Esophagus muscularis mucosa (tissue), 4 donors: ENCODE measurements at regions not wholly inside any gene's neighbourhood (a gene's known extent, or its start where the extent isn't known, plus 50 kb on each side); places are given as distances from the start of the nearest gene placed in this dataset.

Experiments
- DNase-seq: peaks from one replicate; pipeline ENCODE4 v3.0.0-alpha.2; 2017; ENCODE audit errors: extremely low spot score
- H3K27ac ChIP-seq, 4 donors: fragments of 200-600 bp; sonication (generic); replicated peaks in 1 of 4; 1 replicate in 3 of 4; 2 replicates in 1 of 4; pipeline ENCODE4 v1.5.1; 2016 to 2019; ENCODE audit warnings: mild to moderate bottlenecking in 1 of 4
- H3K27me3 ChIP-seq, 4 donors: fragments of 200-600 bp; sonication (generic); one replicate each; pipeline versions ENCODE4 v1.5.1 to v1.6.0; 2016 to 2019
- H3K36me3 ChIP-seq, 4 donors: fragments of 200-600 bp; sonication (generic); one replicate each; pipeline ENCODE4 v1.5.1; 2016 to 2019
- H3K4me1 ChIP-seq, 4 donors: fragments of 200-600 bp; sonication (generic); one replicate each; pipeline ENCODE4 v1.5.1; 2016 to 2019
- H3K4me3 ChIP-seq, 4 donors: fragments of 200-600 bp; sonication (generic); 1 replicate in 2 of 4; 2 replicates in 2 of 4; pipeline ENCODE4 v1.5.1; 2016 to 2019; ENCODE audit warnings: mild to moderate bottlenecking in 4 of 4, moderate library complexity in 1 of 4
- H3K9me3 ChIP-seq, 4 donors: fragments of 200-600 bp; sonication (generic); 1 replicate in 3 of 4; 2 replicates in 1 of 4; pipeline ENCODE4 v1.5.1; 2016 to 2019
- CTCF ChIP-seq, 3 experiments: fragments of 200-600 bp in 2 of 3; fragments of 450-650 bp in 1 of 3; sonication (generic) in 2 of 3; IDR thresholded peaks; one replicate each; pipeline ENCODE4 v1.5.1; 2017 to 2019; ENCODE audit warnings: antibody characterized with exemption in 3 of 3, mild to moderate bottlenecking in 2 of 3, moderate library complexity in 1 of 3
- EP300 ChIP-seq: sonication (generic); formaldehyde crosslinking; IDR thresholded peaks from one replicate; pipeline ENCODE4 v1.6.1; 2017; ENCODE audit warnings: antibody characterized with exemption
- POLR2A ChIP-seq: fragments of 450-650 bp; IDR thresholded peaks from one replicate; pipeline ENCODE4 v1.6.1; 2017; ENCODE audit warnings: antibody characterized with exemption, moderate library complexity, mild to moderate bottlenecking, low read depth
- POLR2AphosphoS5 ChIP-seq, 2 donors: sonication (generic); formaldehyde crosslinking; IDR thresholded peaks; one replicate each; pipeline ENCODE4 v1.6.1; 2017; ENCODE audit warnings: antibody characterized with exemption in 2 of 2
- WGBS: methylation state at CpG from one replicate; pipeline ENCODE4 v1.1.5; 2018; 5-methylcytosine and 5-hydroxymethylcytosine counted together
- intact Hi-C: fragments of 100-400 bp; cut with DNase I; formaldehyde crosslinking; loops from one replicate; pipeline ENCODE4 v1.15.1; 2023

- no peak for DNase-seq
- no peak overlapping the region for H3K4me3 ChIP-seq
- intact Hi-C loops, result no loop called here
- no peaks in the 10 kb centered on the region for H3K9me3 ChIP-seq
- WGBS, result 73% methylated on average over 5 of the region's 5 CpGs
- H3K4me1 ChIP-seq, result peaks cover 4 to 21% (median 17%) of the 10 kb centered on the region in 4 donors
- H3K36me3 ChIP-seq, result no peaks in the 10 kb centered on the region
- H3K27me3 ChIP-seq, result no peaks in the 10 kb centered on the region
- TF ChIP-seq POLR2A (no peak), POLR2AphosphoS5 (IDR thresholded peaks at IDR 0.05) (no peak), EP300 (no peak), CTCF (IDR thresholded peaks at IDR 0.05) (no peak)
- H3K27ac ChIP-seq, result no peak overlapping the region
These were observed 218.6 kb downstream of the OGFRL1 start for GRCh38 chr6:71507183-71507582.

- Histone ChIP-seq H3K36me3 (no peaks in the 10 kb centered on the region), H3K27ac (peak overlapping the region in 3 of 4 donors; percentile 35 to 63 (median 62)), H3K4me1 (peaks cover 4 to 22% (median 19%) of the 10 kb centered on the region in 4 donors), H3K4me3 (no peak overlapping the region), H3K27me3 (no peaks in the 10 kb centered on the region), H3K9me3 (no peaks in the 10 kb centered on the region)
- WGBS, result 36% methylated on average over 1 of the region's 1 CpG
- no peak for TF ChIP-seq POLR2A
- TF ChIP-seq CTCF (IDR thresholded peaks at IDR 0.05), result no peak
- no peak for TF ChIP-seq POLR2AphosphoS5 (IDR thresholded peaks at IDR 0.05)
- no peak for TF ChIP-seq EP300
- no peak for DNase-seq
- intact Hi-C loops, result loop anchor here (2.0 to 10.0 kb wide), 2 partner anchors 125 to 325 kb away; no protein-coding TSS in a partner anchor
These were observed 220.8 kb downstream of the OGFRL1 start for GRCh38 chr6:71509191-71510005.

GRCh38 chr6:71510057-71510713 lies 221.6 kb downstream of the OGFRL1 start:
- intact Hi-C loops, result loop anchor here (2.0 to 10.0 kb wide), 2 partner anchors 125 to 325 kb away; no protein-coding TSS in a partner anchor
- 57% methylated on average over 5 of the region's 5 CpGs for WGBS
- no peak overlapping the region for H3K4me3 ChIP-seq
- no peaks in the 10 kb centered on the region for H3K36me3 ChIP-seq
- TF ChIP-seq CTCF (IDR thresholded peaks at IDR 0.05), result peak; percentile 70 to 85 (median 78)
- peak; percentile 19 to 45 for TF ChIP-seq POLR2AphosphoS5 (IDR thresholded peaks at IDR 0.05)
- no peak for TF ChIP-seq EP300
- TF ChIP-seq POLR2A, result no peak
- peak overlapping the region; percentile 25 to 63 (median 48) for H3K27ac ChIP-seq
- H3K9me3 ChIP-seq, result no peaks in the 10 kb centered on the region
- H3K27me3 ChIP-seq, result no peaks in the 10 kb centered on the region
- no peak for DNase-seq
- H3K4me1 ChIP-seq, result peaks cover 4 to 22% (median 19%) of the 10 kb centered on the region in 4 donors

GRCh38 chr6:71510856-71511255 lies 222.2 kb downstream of the OGFRL1 start:
- no peaks in the 10 kb centered on the region for H3K27me3 ChIP-seq
- H3K9me3 ChIP-seq, result no peaks in the 10 kb centered on the region
- no peak overlapping the region for H3K27ac ChIP-seq
- TF ChIP-seq CTCF (IDR thresholded peaks at IDR 0.05) (no peak), POLR2A (no peak), POLR2AphosphoS5 (IDR thresholded peaks at IDR 0.05) (no peak), EP300 (no peak)
- H3K4me3 ChIP-seq, result no peak overlapping the region
- intact Hi-C loops, result loop anchor here (2.0 to 10.0 kb wide), 2 partner anchors 126 to 326 kb away; no protein-coding TSS in a partner anchor
- peaks cover 4 to 22% (median 19%) of the 10 kb centered on the region in 4 donors for H3K4me1 ChIP-seq
- no peaks in the 10 kb centered on the region for H3K36me3 ChIP-seq
- DNase-seq, result no peak
